Neural progenitor cell (in vitro differentiated cells): ENCODE measurements at regions not wholly inside any gene's neighbourhood (a gene's known extent, or its start where the extent isn't known, plus 50 kb on each side); places are given as distances from the start of the nearest gene placed in this dataset.

Experiments
- DNase-seq: peaks from one replicate; pipeline ENCODE4 v3.0.0-alpha.2; 2016; ENCODE audit warnings: low spot score
- H2AFZ ChIP-seq: fragments of 200-600 bp; sonication (generic); replicated peaks from 2 replicates; pipeline ENCODE4 v1.6.1; 2016; ENCODE audit warnings: antibody characterized with exemption
- H3F3A ChIP-seq: fragments of 200-600 bp; sonication (generic); 2 replicates; pipeline ENCODE4 v1.6.1; 2016; ENCODE audit warnings: antibody characterized with exemption, low read depth
- H3K27ac ChIP-seq: fragments of 200-600 bp; sonication (generic); 2 replicates; pipeline ENCODE4 v1.5.1; 2016; ENCODE audit warnings: mild to moderate bottlenecking
- H3K27me3 ChIP-seq: fragments of 200-600 bp; sonication (generic); 2 replicates; pipeline ENCODE4 v1.6.1; 2016; ENCODE audit warnings: mild to moderate bottlenecking, moderate library complexity
- H3K36me3 ChIP-seq: fragments of 200-600 bp; sonication (generic); 2 replicates; pipeline ENCODE4 v1.5.1; 2016
- H3K4me1 ChIP-seq: fragments of 200-600 bp; sonication (generic); 2 replicates; pipeline ENCODE4 v1.6.1; 2016; ENCODE audit warnings: mixed run types
- H3K4me2 ChIP-seq: fragments of 200-600 bp; sonication (generic); 2 replicates; pipeline ENCODE4 v1.6.1; 2016
- H3K4me3 ChIP-seq: fragments of 200-600 bp; sonication (generic); 2 replicates; pipeline ENCODE4 v1.5.1; 2016
- H3K79me2 ChIP-seq: fragments of 200-600 bp; sonication (generic); 2 replicates; pipeline ENCODE4 v1.6.1; 2016; ENCODE audit warnings: low read depth
- H3K9ac ChIP-seq: fragments of 200-600 bp; sonication (generic); 2 replicates; pipeline ENCODE4 v1.6.1; 2016
- H3K9me3 ChIP-seq: fragments of 200-600 bp; sonication (generic); 2 replicates; pipeline ENCODE4 v1.5.1; 2016; ENCODE audit warnings: low read depth
- H4K20me1 ChIP-seq: fragments of 200-600 bp; sonication (generic); 2 replicates; pipeline ENCODE4 v1.6.1; 2016; ENCODE audit warnings: low read depth
- H3K27ac Mint-ChIP-seq: 3 replicates; pipeline ENCODE4 v1.8.0; 2021; ENCODE audit warnings: mixed read lengths
- H3K27me3 Mint-ChIP-seq: 2 replicates; pipeline ENCODE4 v1.8.0; 2022; ENCODE audit warnings: low read depth, mild to moderate bottlenecking, inconsistent platforms, moderate library complexity, mixed read lengths; ENCODE audit not compliant: insufficient read depth
- H3K36me3 Mint-ChIP-seq: 3 replicates; pipeline ENCODE4 v1.8.0; 2021; ENCODE audit warnings: mixed read lengths
- H3K4me1 Mint-ChIP-seq: 3 replicates; pipeline ENCODE4 v1.8.0; 2021; ENCODE audit warnings: mixed read lengths
- H3K4me3 Mint-ChIP-seq: 3 replicates; pipeline ENCODE4 v1.8.0; 2021; ENCODE audit warnings: mild to moderate bottlenecking, moderate library complexity, mixed read lengths
- H3K9me3 Mint-ChIP-seq: 3 replicates; pipeline ENCODE4 v1.8.0; 2020; ENCODE audit warnings: mixed read lengths
- CTCF ChIP-seq: fragments of 200-600 bp; sonication (generic); IDR thresholded peaks from 2 replicates; pipeline ENCODE4 v1.5.1; 2017; ENCODE audit warnings: antibody characterized with exemption, mild to moderate bottlenecking
- EZH2 ChIP-seq: fragments of 200-600 bp; sonication (generic); IDR thresholded peaks from 2 replicates; pipeline ENCODE4 v1.6.1; 2017; ENCODE audit warnings: antibody characterized with exemption, mild to moderate bottlenecking, moderate library complexity
- EZH2phosphoT487 ChIP-seq: fragments of 200-600 bp; sonication (generic); IDR thresholded peaks from 2 replicates; pipeline ENCODE4 v1.6.1; 2017; ENCODE audit warnings: antibody characterized with exemption

- no peak overlapping the region for H3K9ac ChIP-seq
- TF ChIP-seq CTCF (no peak), EZH2phosphoT487 (no peak), EZH2 (no peak)
These were observed 293.0 kb downstream of the KCNS3 start for GRCh38 chr2:18171191-18172139.

GRCh38 chr2:18170642-18171041, 292.2 kb downstream of the KCNS3 start:
- Mint-ChIP-seq H3K9me3 (no peaks in the 10 kb centered on the region), H3K27me3 (peaks cover 3% of the 10 kb centered on the region), H3K4me1 (no peaks in the 10 kb centered on the region), H3K27ac (no peak overlapping the region), H3K4me3 (no peak overlapping the region), H3K36me3 (no peaks in the 10 kb centered on the region)
- Histone ChIP-seq H3K9me3 (no peaks in the 10 kb centered on the region), H3K9ac (no peak overlapping the region), H3K4me3 (no peak overlapping the region), H3K27ac (no peak overlapping the region), H3F3A (no peaks in the 10 kb centered on the region), H3K36me3 (no peaks in the 10 kb centered on the region), H3K27me3 (no peaks in the 10 kb centered on the region), H2AFZ (no peak overlapping the region), H3K4me1 (no peaks in the 10 kb centered on the region), H4K20me1 (no peaks in the 10 kb centered on the region), H3K79me2 (no peaks in the 10 kb centered on the region), H3K4me2 (no peak overlapping the region)
- no peak for DNase-seq
- no peak for TF ChIP-seq EZH2phosphoT487
- no peak for TF ChIP-seq CTCF
- no peak for TF ChIP-seq EZH2

More at GRCh38 chr2:18171191-18172139, 293.0 kb downstream of the KCNS3 start:
- DNase-seq = no peak
- Mint-ChIP-seq H3K36me3 (no peaks in the 10 kb centered on the region), H3K9me3 (no peaks in the 10 kb centered on the region), H3K27me3 (peaks cover 3% of the 10 kb centered on the region), H3K4me3 (no peak overlapping the region), H3K27ac (no peak overlapping the region), H3K4me1 (no peaks in the 10 kb centered on the region)
- no peak overlapping the region for H3K4me2 ChIP-seq
- no peaks in the 10 kb centered on the region for H3K79me2 ChIP-seq
- H3K27me3 ChIP-seq = no peaks in the 10 kb centered on the region
- no peak overlapping the region for H3K27ac ChIP-seq
- H2AFZ ChIP-seq = no peak overlapping the region
- H3K4me1 ChIP-seq = no peaks in the 10 kb centered on the region
- H3K36me3 ChIP-seq = no peaks in the 10 kb centered on the region
- no peak overlapping the region for H3K4me3 ChIP-seq
- no peaks in the 10 kb centered on the region for H4K20me1 ChIP-seq
- H3K9me3 ChIP-seq = no peaks in the 10 kb centered on the region
- no peaks in the 10 kb centered on the region for H3F3A ChIP-seq

- Histone ChIP-seq H2AFZ (no peak overlapping the region), H3K4me2 (no peak overlapping the region), H3K36me3 (no peaks in the 10 kb centered on the region), H3K4me1 (no peaks in the 10 kb centered on the region), H3K9me3 (no peaks in the 10 kb centered on the region), H3K4me3 (no peak overlapping the region), H3K27ac (no peak overlapping the region), H4K20me1 (no peaks in the 10 kb centered on the region), H3F3A (no peaks in the 10 kb centered on the region), H3K9ac (no peak overlapping the region), H3K27me3 (no peaks in the 10 kb centered on the region), H3K79me2 (no peaks in the 10 kb centered on the region)
- TF ChIP-seq EZH2phosphoT487 (no peak), CTCF (no peak), EZH2 (no peak)
- Mint-ChIP-seq H3K36me3 (no peaks in the 10 kb centered on the region), H3K4me1 (no peaks in the 10 kb centered on the region), H3K27me3 (peaks cover 3% of the 10 kb centered on the region), H3K4me3 (no peak overlapping the region), H3K27ac (no peak overlapping the region), H3K9me3 (no peaks in the 10 kb centered on the region)
- DNase-seq = no peak
These were observed 291.4 kb downstream of the KCNS3 start for GRCh38 chr2:18169893-18170175.
